Activated T-cell treated with anti-CD3 and anti-CD28 coated beads, Interleukin-2, amount 50 U/mL, for 72 hours (primary cell): ENCODE measurements at regions not wholly inside any gene's neighbourhood (a gene's known extent, or its start where the extent isn't known, plus 50 kb on each side); places are given as distances from the start of the nearest gene placed in this dataset.

Experiments
- ATAC-seq, 2 donors: fragments of 150-1000 bp; cut with Tn5 transposase; replicated peaks in 1 of 2; 2 replicates each; pipeline ENCODE4 v1.10.0; 2021; ENCODE audit warnings: moderate library complexity in 2 of 2, mild to moderate bottlenecking in 1 of 2
- DNase-seq, 2 donors: peaks; one replicate each; pipeline ENCODE4 v3.0.0; 2021 to 2022; ENCODE audit warnings: mixed read lengths in 1 of 2
- H3K27ac Mint-ChIP-seq: one replicate; pipeline ENCODE4 v1.8.0; 2022; ENCODE audit warnings: mild to moderate bottlenecking, moderate library complexity, mixed read lengths
- H3K27me3 Mint-ChIP-seq: one replicate; pipeline ENCODE4 v1.8.0; 2022; ENCODE audit warnings: low read depth, mixed read lengths
- H3K36me3 Mint-ChIP-seq, 2 donors: one replicate each; pipeline ENCODE4 v1.8.0; 2022; ENCODE audit warnings: mixed read lengths in 2 of 2, mild to moderate bottlenecking in 1 of 2; ENCODE audit not compliant: insufficient read depth in 2 of 2
- H3K4me1 Mint-ChIP-seq: one replicate; pipeline ENCODE4 v1.8.0; 2022; ENCODE audit warnings: low read depth, mixed read lengths
- H3K4me3 Mint-ChIP-seq, 2 donors: one replicate each; pipeline ENCODE4 v1.8.0; 2022; ENCODE audit warnings: mild to moderate bottlenecking in 2 of 2, mixed read lengths in 2 of 2, moderate library complexity in 2 of 2
- H3K9me3 Mint-ChIP-seq, 2 donors: one replicate each; pipeline ENCODE4 v1.8.0; 2022; ENCODE audit warnings: mixed read lengths in 2 of 2

DNA sequence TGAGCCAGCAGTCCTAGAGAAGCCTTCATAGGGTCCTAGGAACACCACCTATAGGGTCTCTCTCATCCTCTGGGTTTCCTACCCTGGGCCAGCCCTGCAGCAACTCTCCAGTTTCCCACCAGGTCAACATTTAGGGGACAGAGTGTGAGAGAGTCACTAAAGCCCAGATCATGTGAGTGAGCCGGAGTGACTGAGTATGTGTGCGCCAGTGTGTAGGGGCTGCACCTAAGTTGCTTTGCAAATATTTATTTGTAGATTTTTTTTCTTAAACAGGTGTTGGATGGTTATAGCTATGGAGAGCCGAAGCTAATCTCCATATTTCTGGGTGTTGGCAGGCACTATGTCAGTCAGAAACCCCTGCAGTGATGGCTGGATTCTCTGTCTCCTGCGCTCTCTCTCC lies 232.5 kb upstream of the NCAM1 start:
- DNase-seq (no peak), ATAC-seq (no peak)
- Mint-ChIP-seq H3K9me3 (peaks cover 0 to 2% of the 10 kb centered on the region in 2 donors), H3K27me3 (no peaks in the 10 kb centered on the region), H3K36me3 (no peaks in the 10 kb centered on the region), H3K4me3 (no peak overlapping the region), H3K4me1 (no peaks in the 10 kb centered on the region), H3K27ac (no peak overlapping the region)

DNA sequence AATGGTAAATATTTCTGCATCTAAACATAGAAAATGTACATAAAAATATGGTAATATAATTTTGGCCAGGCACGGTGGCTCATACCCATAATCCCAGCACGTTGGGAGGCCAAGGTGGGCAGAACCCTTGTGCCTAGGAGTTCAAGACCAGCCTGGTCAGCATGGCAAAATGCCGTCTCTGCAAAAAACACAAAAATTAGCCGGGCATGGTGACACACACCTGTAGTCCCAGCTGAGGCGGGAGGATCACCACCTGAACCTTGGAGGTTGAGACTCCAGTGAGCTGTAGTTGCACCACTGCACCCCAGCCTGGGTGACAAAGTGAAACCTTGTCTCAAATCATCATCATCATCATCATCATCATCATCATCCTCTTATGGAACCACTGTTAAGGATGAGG lies 230.6 kb upstream of the NCAM1 start:
- no peak overlapping the region for H3K4me3 Mint-ChIP-seq
- H3K9me3 Mint-ChIP-seq = peaks cover 0 to 2% of the 10 kb centered on the region in 2 donors
- no peaks in the 10 kb centered on the region for H3K4me1 Mint-ChIP-seq
- no peak for DNase-seq
- H3K36me3 Mint-ChIP-seq = peaks cover 0 to 1% of the 10 kb centered on the region in 2 donors
- ATAC-seq = no peak
- no peaks in the 10 kb centered on the region for H3K27me3 Mint-ChIP-seq
- no peak overlapping the region for H3K27ac Mint-ChIP-seq

DNA sequence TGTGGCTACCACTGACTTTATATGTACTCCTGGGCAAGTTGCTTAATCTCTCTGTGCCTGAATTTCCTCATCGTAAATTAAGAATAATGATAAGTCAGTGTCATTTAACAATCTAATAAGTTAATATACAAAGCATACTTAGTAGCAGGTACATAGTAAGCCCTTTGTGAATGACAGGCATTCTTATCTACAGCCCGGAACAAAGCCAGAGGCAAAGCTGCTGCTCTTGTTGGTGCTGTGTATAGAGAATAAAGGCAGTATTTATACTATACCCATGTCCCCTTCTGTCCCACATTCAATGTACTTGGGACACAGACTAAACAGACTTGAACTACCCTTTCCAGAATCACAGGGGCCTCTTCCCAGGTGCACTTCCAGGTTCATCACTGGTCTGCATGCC lies 229.7 kb upstream of the NCAM1 start:
- peaks cover 0 to 1% of the 10 kb centered on the region in 2 donors for H3K36me3 Mint-ChIP-seq
- DNase-seq = no peak
- no peaks in the 10 kb centered on the region for H3K4me1 Mint-ChIP-seq
- H3K27ac Mint-ChIP-seq = no peak overlapping the region
- H3K9me3 Mint-ChIP-seq = peaks cover 0 to 2% of the 10 kb centered on the region in 2 donors
- H3K4me3 Mint-ChIP-seq = no peak overlapping the region
- no peaks in the 10 kb centered on the region for H3K27me3 Mint-ChIP-seq
- no peak for ATAC-seq

DNA sequence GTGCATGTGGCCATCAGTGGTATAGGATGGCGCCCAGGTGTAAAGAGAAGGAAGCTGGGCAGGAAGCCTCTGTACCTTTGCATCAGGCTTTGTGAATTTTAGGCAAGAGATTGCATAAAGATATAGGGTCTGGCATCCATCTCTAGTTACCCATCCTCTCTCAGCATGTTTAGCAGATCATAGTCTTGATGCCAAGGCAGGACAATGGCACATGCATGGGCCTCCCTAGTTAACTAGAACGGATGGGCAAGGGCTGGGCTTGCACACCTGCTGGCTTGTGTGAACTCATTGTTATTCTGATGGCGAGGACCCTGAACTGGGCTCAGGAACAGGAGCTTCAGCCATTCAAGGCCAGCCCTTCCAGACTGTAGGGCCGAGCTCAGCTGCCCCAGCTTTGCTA lies 229.2 kb upstream of the NCAM1 start:
- ATAC-seq (no peak), DNase-seq (no peak)
- Mint-ChIP-seq H3K4me1 (no peaks in the 10 kb centered on the region), H3K27me3 (no peaks in the 10 kb centered on the region), H3K4me3 (no peak overlapping the region), H3K9me3 (peaks cover 0 to 2% of the 10 kb centered on the region in 2 donors), H3K36me3 (peaks cover 0 to 1% of the 10 kb centered on the region in 2 donors), H3K27ac (no peak overlapping the region)

DNA sequence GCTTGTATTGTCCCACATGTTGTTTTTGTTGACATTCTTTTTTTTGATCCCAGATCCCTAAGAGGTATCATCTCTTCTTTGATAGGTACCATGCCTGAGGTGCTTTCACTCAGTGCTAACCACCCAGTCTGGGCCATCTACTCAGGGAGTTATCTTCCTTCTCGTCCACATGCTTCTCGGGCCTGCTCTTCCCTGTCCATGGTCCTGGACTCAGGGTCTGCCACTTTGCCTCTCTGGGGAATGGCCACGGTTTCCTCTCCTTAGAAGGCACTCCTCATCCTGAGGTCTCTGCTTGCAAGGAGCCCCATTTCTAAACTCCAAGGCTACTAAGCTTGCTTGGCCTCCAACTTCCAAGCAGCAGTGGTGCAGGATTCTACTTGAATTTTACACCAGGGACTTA lies 227.0 kb upstream of the NCAM1 start:
- no peaks in the 10 kb centered on the region for H3K4me1 Mint-ChIP-seq
- H3K27ac Mint-ChIP-seq = no peak overlapping the region
- H3K4me3 Mint-ChIP-seq = no peak overlapping the region
- H3K36me3 Mint-ChIP-seq = peaks cover 0 to 1% of the 10 kb centered on the region in 2 donors
- no peak for ATAC-seq
- H3K27me3 Mint-ChIP-seq = no peaks in the 10 kb centered on the region
- H3K9me3 Mint-ChIP-seq = peaks cover 0 to 2% of the 10 kb centered on the region in 2 donors
- no peak for DNase-seq

DNA sequence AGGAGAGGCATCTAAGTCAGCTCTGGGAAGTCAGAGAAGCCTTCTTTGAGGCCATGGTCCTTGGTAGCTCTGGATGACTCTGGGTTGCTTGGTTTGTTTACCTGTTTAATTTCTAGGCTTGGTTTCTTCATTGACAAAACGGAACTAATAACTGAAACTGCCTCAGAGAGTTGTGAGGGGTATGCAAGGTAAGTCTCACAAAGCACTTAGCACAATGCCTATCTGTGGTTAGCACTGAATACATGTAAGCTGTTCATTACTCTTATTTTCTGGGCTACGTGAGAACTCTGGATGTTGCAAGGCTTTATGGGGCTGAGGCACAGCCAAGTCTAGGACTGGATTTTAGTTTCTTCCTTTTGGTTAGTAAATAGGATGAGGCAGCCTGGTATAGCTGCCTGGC lies 225.8 kb upstream of the NCAM1 start:
- Mint-ChIP-seq H3K4me1 (no peaks in the 10 kb centered on the region), H3K9me3 (peaks cover 0 to 2% of the 10 kb centered on the region in 2 donors), H3K36me3 (peaks cover 0 to 1% of the 10 kb centered on the region in 2 donors), H3K4me3 (no peak overlapping the region), H3K27me3 (no peaks in the 10 kb centered on the region), H3K27ac (no peak overlapping the region)
- DNase-seq (no peak), ATAC-seq (no peak)

DNA sequence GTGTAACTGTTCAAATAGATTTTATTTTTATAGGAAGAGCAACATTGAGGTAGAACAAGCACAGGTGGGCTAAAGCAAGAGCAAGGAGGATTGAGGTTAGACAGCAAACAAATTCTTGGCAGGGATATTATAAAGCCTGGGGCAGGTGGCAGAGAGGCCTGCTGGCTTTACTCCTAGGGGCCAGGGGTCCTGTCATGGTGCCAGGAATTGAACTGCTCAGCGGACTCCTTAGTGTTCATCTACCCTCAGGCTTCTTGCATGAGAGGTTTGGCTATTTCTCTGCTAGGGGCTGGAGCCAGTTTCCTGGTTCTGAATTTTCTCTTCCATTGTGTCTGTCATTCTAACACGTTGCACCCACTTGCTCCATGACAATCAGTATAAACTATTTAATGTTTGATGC lies 217.2 kb upstream of the NCAM1 start:
- no peak overlapping the region for H3K27ac Mint-ChIP-seq
- H3K36me3 Mint-ChIP-seq = no peaks in the 10 kb centered on the region
- H3K4me1 Mint-ChIP-seq = no peaks in the 10 kb centered on the region
- no peak for DNase-seq
- H3K4me3 Mint-ChIP-seq = no peak overlapping the region
- no peak for ATAC-seq
- H3K9me3 Mint-ChIP-seq = peaks cover 0 to 2% of the 10 kb centered on the region in 2 donors
- H3K27me3 Mint-ChIP-seq = peaks cover 35% of the 10 kb centered on the region

DNA sequence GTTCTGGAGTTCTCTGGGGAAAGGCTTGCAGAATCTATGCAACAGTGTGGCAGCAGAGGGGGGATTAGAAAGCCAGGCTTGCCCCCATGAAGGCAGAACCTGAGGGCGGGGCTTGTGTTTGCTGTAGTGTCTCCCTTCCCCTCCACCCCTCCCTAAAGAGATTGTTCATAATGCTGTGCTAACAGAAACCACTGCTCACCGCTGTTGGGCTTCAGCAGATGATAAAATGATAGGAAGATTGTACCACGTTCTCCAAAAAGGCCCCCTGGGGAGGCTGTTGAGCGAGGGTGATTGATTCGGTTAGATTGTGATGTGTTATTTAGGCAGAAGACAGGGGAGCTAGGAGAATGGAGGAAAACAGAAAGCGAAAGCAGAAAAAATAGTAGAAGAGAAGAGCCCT lies 215.2 kb upstream of the NCAM1 start:
- DNase-seq (no peak), ATAC-seq (no peak)
- H3K27ac Mint-ChIP-seq = no peak overlapping the region
- no peaks in the 10 kb centered on the region for H3K4me1 Mint-ChIP-seq
- no peak overlapping the region for H3K4me3 Mint-ChIP-seq
- H3K36me3 Mint-ChIP-seq = no peaks in the 10 kb centered on the region
- H3K9me3 Mint-ChIP-seq = peaks cover 0 to 2% of the 10 kb centered on the region in 2 donors
- H3K27me3 Mint-ChIP-seq = peaks cover 35% of the 10 kb centered on the region

DNA sequence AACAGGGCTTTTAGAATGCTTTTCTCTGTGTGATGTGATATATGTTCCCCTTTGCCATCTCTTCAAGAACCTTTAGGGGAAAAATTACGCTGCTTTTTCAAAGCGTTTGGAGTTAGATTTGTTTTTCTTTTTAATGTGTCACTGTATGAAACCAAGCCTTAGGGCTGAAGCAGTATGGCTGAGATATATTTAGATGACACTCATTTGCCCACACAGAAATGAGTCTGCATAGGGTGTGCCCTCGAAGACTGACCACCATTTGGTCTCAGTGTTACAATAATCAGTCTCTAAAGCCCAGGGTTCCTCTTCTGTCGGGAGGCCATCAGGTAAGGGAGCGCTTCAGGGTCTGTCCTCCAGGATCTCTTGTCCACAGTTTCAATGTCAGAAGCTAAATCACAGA lies 213.0 kb upstream of the NCAM1 start:
- peaks cover 0 to 2% of the 10 kb centered on the region in 2 donors for H3K9me3 Mint-ChIP-seq
- peaks cover 29% of the 10 kb centered on the region for H3K27me3 Mint-ChIP-seq
- H3K4me1 Mint-ChIP-seq = no peaks in the 10 kb centered on the region
- ATAC-seq (no peak), DNase-seq (no peak)
- no peaks in the 10 kb centered on the region for H3K36me3 Mint-ChIP-seq
- H3K4me3 Mint-ChIP-seq = no peak overlapping the region
- no peak overlapping the region for H3K27ac Mint-ChIP-seq

DNA sequence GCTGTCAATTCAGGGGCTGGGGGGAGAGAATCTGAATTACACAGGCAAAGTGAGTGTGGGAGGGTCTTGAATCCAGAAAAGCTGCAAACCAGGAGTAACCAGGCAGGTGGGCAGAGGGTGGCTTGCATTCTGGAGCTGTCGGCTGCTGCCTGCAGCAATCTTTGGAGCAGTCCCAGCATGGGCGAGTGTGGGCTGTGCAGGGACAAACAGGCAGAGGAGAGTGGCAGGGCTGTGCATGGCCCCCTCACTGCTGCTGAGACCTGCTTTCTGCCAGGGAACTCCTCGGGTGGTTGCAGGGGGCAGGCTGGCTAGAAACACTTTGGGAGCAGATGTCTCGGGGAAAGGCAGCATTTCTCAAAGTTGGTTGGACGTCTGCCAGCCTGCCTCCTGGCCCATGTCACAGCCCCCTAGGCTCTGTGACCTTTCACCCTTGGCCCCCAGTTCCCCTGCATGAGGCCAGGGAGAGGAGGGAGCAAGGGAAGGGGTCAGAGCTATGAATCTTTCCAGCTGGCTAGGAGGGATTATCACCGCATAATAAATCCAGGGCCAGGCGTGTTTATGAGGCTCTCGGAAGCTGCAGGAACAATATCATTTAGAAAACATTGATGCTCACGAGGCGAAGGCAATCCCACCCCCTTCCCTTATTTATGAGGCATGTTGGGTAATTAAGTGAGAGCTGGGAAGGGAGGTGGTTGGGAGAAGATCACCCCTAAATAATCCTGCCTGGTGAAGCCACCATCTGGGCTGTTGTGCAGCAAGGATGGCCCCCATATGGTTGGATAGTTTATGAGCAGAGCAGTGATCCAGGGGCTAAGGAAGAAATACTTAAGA lies 212.3 kb upstream of the NCAM1 start:
- H3K36me3 Mint-ChIP-seq = no peaks in the 10 kb centered on the region
- H3K4me3 Mint-ChIP-seq = no peak overlapping the region
- no peak for DNase-seq
- H3K27me3 Mint-ChIP-seq = peaks cover 25% of the 10 kb centered on the region
- no peaks in the 10 kb centered on the region for H3K4me1 Mint-ChIP-seq
- no peak overlapping the region for H3K27ac Mint-ChIP-seq
- ATAC-seq = no peak
- peaks cover 0 to 2% of the 10 kb centered on the region in 2 donors for H3K9me3 Mint-ChIP-seq

DNA sequence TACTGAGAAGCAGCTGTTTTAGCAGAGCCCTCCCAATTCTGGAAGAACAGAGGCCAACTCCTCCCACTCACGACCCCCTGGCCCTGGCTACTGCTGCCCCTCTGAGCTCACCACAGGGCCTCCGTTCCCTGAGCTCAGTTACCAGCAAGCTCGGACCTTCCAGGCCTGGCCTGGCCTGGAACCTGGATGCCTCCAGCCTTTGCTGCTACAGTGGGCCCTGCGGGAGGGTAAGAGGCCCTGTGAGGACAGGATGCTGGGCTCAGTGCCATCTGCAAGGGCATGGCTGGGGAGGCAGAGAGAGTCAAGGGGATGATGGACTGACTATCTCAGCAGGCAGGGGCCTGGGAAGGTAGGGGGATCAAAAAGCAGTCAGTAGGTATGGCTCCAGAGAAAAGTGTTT lies 209.9 kb upstream of the NCAM1 start:
- no peaks in the 10 kb centered on the region for H3K36me3 Mint-ChIP-seq
- no peaks in the 10 kb centered on the region for H3K9me3 Mint-ChIP-seq
- peaks cover 13% of the 10 kb centered on the region for H3K27me3 Mint-ChIP-seq
- no peak overlapping the region for H3K4me3 Mint-ChIP-seq
- DNase-seq = no peak
- ATAC-seq = no peak
- no peaks in the 10 kb centered on the region for H3K4me1 Mint-ChIP-seq
- H3K27ac Mint-ChIP-seq = no peak overlapping the region

DNA sequence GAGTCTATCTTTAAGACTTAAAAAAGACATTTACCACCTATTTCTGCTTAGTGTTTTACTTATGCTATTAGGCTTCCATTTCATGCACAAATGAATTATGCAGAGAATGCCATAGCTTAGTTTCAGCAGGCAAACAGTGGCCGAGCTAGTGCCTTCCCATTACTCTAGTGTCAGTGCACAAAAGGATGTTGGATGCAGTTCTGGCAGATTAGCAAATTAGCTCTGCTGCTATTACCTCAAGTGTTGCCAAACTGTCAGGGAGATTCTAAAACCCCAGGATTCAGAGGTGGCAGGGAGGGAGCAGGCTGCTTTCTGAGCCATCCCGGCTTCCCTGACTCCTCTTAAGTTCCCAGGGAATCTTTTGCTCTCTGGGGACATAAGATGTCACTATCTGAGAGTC lies 209.4 kb upstream of the NCAM1 start:
- no peaks in the 10 kb centered on the region for H3K9me3 Mint-ChIP-seq
- no peak for DNase-seq
- peaks cover 9% of the 10 kb centered on the region for H3K27me3 Mint-ChIP-seq
- no peak overlapping the region for H3K27ac Mint-ChIP-seq
- no peaks in the 10 kb centered on the region for H3K36me3 Mint-ChIP-seq
- H3K4me3 Mint-ChIP-seq = no peak overlapping the region
- ATAC-seq = no peak
- H3K4me1 Mint-ChIP-seq = no peaks in the 10 kb centered on the region

DNA sequence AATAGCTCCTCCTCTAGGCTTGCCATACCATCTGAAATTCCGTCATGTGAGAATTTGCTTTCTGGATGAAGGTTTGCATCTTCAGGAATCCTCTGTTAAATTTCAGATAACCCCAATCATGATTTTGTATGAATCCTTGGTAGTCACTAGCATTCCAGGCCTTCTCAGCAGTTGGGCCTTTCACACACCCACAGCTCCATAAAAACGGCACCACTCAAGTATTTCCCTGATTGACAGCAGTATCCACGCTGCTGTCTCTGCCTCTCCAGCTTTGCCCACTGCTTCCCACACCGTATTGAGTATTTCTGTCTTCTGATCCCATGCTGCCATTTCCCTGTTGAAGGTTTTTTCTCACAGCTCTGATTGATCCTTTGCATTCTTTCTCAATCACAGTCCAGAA lies 208.7 kb upstream of the NCAM1 start:
- peaks cover 13% of the 10 kb centered on the region for H3K27me3 Mint-ChIP-seq
- DNase-seq (no peak), ATAC-seq (no peak)
- no peaks in the 10 kb centered on the region for H3K4me1 Mint-ChIP-seq
- no peak overlapping the region for H3K4me3 Mint-ChIP-seq
- H3K36me3 Mint-ChIP-seq = no peaks in the 10 kb centered on the region
- no peak overlapping the region for H3K27ac Mint-ChIP-seq
- H3K9me3 Mint-ChIP-seq = no peaks in the 10 kb centered on the region

DNA sequence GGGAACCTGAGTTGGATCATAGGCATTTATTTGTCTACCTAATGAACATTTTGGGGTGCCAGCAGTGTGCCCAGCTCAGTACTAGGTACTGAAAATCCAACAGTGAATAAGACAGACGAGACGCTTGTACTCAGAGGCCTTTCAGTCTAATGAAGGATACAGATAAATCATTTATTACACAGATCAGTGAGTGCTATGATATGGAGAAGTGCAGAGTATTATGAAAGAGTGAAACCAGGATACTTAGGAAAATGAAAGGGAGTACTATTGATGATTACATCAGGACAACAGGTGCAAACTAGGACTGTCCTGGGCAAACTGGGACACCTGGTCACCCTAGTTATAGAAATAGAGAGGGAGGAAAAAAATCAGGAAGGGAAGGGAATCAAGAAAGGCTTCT lies 207.5 kb upstream of the NCAM1 start:
- Mint-ChIP-seq H3K9me3 (no peaks in the 10 kb centered on the region), H3K4me3 (no peak overlapping the region), H3K4me1 (no peaks in the 10 kb centered on the region), H3K36me3 (no peaks in the 10 kb centered on the region), H3K27ac (no peak overlapping the region), H3K27me3 (peaks cover 6% of the 10 kb centered on the region)
- DNase-seq = no peak
- ATAC-seq = no peak
